ENCODE measurements at regions not wholly inside any gene's neighbourhood (a gene's known extent, or its start where the extent isn't known, plus 50 kb on each side); places are given as distances from the start of the nearest gene placed in this dataset.

- no peak overlapping the region for H3K9ac ChIP-seq (ENCODE audit: low read depth in 1 of 2, low read length in 2 of 2)
- DNase-seq (ENCODE audit: low spot score): no peak
- H3K27me3 ChIP-seq (ENCODE audit: control insufficient read depth in 4 of 4, insufficient read depth in 4 of 4, low read length in 3 of 4): no peaks in the 10 kb centered on the region
- no peaks in the 10 kb centered on the region for H3K4me1 ChIP-seq (ENCODE audit: control insufficient read depth in 4 of 4, insufficient read depth in 4 of 4, low read length in 3 of 4)
- TF ChIP-seq SP1 (IDR thresholded peaks at IDR 0.05): no peak
- no peak for TF ChIP-seq TAF1 (conservative IDR thresholded peaks at IDR 0.05)
- TF ChIP-seq HNF4G (IDR thresholded peaks at IDR 0.05): no peak
- no peak for TF ChIP-seq RAD21 (IDR thresholded peaks at IDR 0.05)
- TF ChIP-seq FOXA1 (IDR thresholded peaks at IDR 0.05): no peak
- no peak for TF ChIP-seq HNF4A (conservative IDR thresholded peaks at IDR 0.05)
- WGBS: 44% methylated on average over 3 of the region's 3 CpGs
- H3K27ac ChIP-seq (ENCODE audit: low read depth in 1 of 2, low read length in 2 of 2): no peak overlapping the region
- no peak overlapping the region for H3K4me3 ChIP-seq (ENCODE audit: low read depth in 1 of 3, low read length in 3 of 3)
- H3K9me3 ChIP-seq (ENCODE audit: control insufficient read depth in 4 of 4, low read length in 3 of 4): no peaks in the 10 kb centered on the region
- no peaks in the 10 kb centered on the region for H3K36me3 ChIP-seq (ENCODE audit: control insufficient read depth in 4 of 4, insufficient read depth in 3 of 4, low read depth in 1 of 4, low read length in 3 of 4)
These were observed 100.4 kb upstream of the PPFIA2 start for GRCh38 chr12:81859521-81859920.

GRCh38 chr12:81843599-81843998 is 84.4 kb upstream of the PPFIA2 start:
- TF ChIP-seq JUND (IDR thresholded peaks at IDR 0.05): no peak
- no peak for TF ChIP-seq YY1 (IDR thresholded peaks at IDR 0.05)
- TF ChIP-seq FOXA1 (IDR thresholded peaks at IDR 0.05): no peak
- TF ChIP-seq SP1 (IDR thresholded peaks at IDR 0.05): no peak
- no peak for TF ChIP-seq EGR1 (IDR thresholded peaks at IDR 0.05; ENCODE audit: low read depth in 2 of 2)
- TF ChIP-seq HNF4A (conservative IDR thresholded peaks at IDR 0.05): no peak
- no peak for TF ChIP-seq TAF1 (conservative IDR thresholded peaks at IDR 0.05)
- TF ChIP-seq NR2F2 (IDR thresholded peaks at IDR 0.05): no peak
- no peak for TF ChIP-seq CTCF (IDR thresholded peaks at IDR 0.05; ENCODE audit: low read depth, low read length, missing input control)
- no peak for TF ChIP-seq FOXA2 (IDR thresholded peaks at IDR 0.05)
- DNase-seq (ENCODE audit: low spot score): no peak
- no peaks in the 10 kb centered on the region for H3K36me3 ChIP-seq (ENCODE audit: control insufficient read depth in 4 of 4, insufficient read depth in 3 of 4, low read depth in 1 of 4, low read length in 3 of 4)
- no peaks in the 10 kb centered on the region for H3K9me3 ChIP-seq (ENCODE audit: control insufficient read depth in 4 of 4, low read length in 3 of 4)
- H3K4me3 ChIP-seq (ENCODE audit: low read depth in 1 of 3, low read length in 3 of 3): no peak overlapping the region
- H3K4me1 ChIP-seq (ENCODE audit: control insufficient read depth in 4 of 4, insufficient read depth in 4 of 4, low read length in 3 of 4): no peaks in the 10 kb centered on the region
- no peaks in the 10 kb centered on the region for H3K27me3 ChIP-seq (ENCODE audit: control insufficient read depth in 4 of 4, insufficient read depth in 4 of 4, low read length in 3 of 4)
- H3K27ac ChIP-seq (ENCODE audit: low read depth in 1 of 2, low read length in 2 of 2): no peak overlapping the region
- no peak overlapping the region for H3K9ac ChIP-seq (ENCODE audit: low read depth in 1 of 2, low read length in 2 of 2)

- TF ChIP-seq RXRA (IDR thresholded peaks at IDR 0.05) (no peak), MAX (IDR thresholded peaks at IDR 0.05) (no peak), TAF1 (conservative IDR thresholded peaks at IDR 0.05) (no peak), HNF4G (IDR thresholded peaks at IDR 0.05) (no peak), RAD21 (IDR thresholded peaks at IDR 0.05) (no peak), FOXA1 (IDR thresholded peaks at IDR 0.05) (no peak), FOXA2 (IDR thresholded peaks at IDR 0.05) (no peak), CTCF (IDR thresholded peaks at IDR 0.05; ENCODE audit: low read depth, low read length, missing input control) (no peak), EGR1 (IDR thresholded peaks at IDR 0.05; ENCODE audit: low read depth in 2 of 2) (no peak), ATF3 (IDR thresholded peaks at IDR 0.05) (no peak)
- H3K4me1 ChIP-seq (ENCODE audit: control insufficient read depth in 4 of 4, insufficient read depth in 4 of 4, low read length in 3 of 4): no peaks in the 10 kb centered on the region
- DNase-seq (ENCODE audit: low spot score): no peak
- H3K27ac ChIP-seq (ENCODE audit: low read depth in 1 of 2, low read length in 2 of 2): no peak overlapping the region
- no peaks in the 10 kb centered on the region for H3K27me3 ChIP-seq (ENCODE audit: control insufficient read depth in 4 of 4, insufficient read depth in 4 of 4, low read length in 3 of 4)
- 83% methylated on average over 3 of the region's 3 CpGs for WGBS
- H3K36me3 ChIP-seq (ENCODE audit: control insufficient read depth in 4 of 4, insufficient read depth in 3 of 4, low read depth in 1 of 4, low read length in 3 of 4): no peaks in the 10 kb centered on the region
- H3K4me3 ChIP-seq (ENCODE audit: low read depth in 1 of 3, low read length in 3 of 3): no peak overlapping the region
- peaks cover 0 to 3% (median 0%) of the 10 kb centered on the region in 4 donors for H3K9me3 ChIP-seq (ENCODE audit: control insufficient read depth in 4 of 4, low read length in 3 of 4)
- no peak overlapping the region for H3K9ac ChIP-seq (ENCODE audit: low read depth in 1 of 2, low read length in 2 of 2)
These were observed 76.6 kb upstream of the PPFIA2 start for GRCh38 chr12:81835783-81836182.
